ENCODE measurements at regions not wholly inside any gene's neighbourhood (a gene's known extent, or its start where the extent isn't known, plus 50 kb on each side); places are given as distances from the start of the nearest gene placed in this dataset.

GRCh38 chr4:42817913-42818312 lies 74.6 kb upstream of the GRXCR1 start:
- Histone ChIP-seq H3K27me3 (ENCODE audit: insufficient read depth, low read length, poor library complexity, severe bottlenecking) (no peaks in the 10 kb centered on the region), H3K9me3 (ENCODE audit: insufficient read depth, low read depth, low read length) (no peaks in the 10 kb centered on the region), H3K4me1 (ENCODE audit: insufficient read depth, low read length, poor library complexity, severe bottlenecking) (peaks cover 7% of the 10 kb centered on the region), H3K4me3 (ENCODE audit: low read length, poor library complexity, severe bottlenecking) (no peak overlapping the region), H3K36me3 (ENCODE audit: insufficient read depth, low read length) (no peaks in the 10 kb centered on the region), H3K9ac (ENCODE audit: low read depth, low read length, poor library complexity, severe bottlenecking) (no peak overlapping the region), H3K9me2 (replicated peaks; ENCODE audit: low read depth, low read length) (no peaks in the 10 kb centered on the region), H4K20me1 (ENCODE audit: insufficient read depth, low read length, poor library complexity, severe bottlenecking) (no peaks in the 10 kb centered on the region), H3K79me2 (ENCODE audit: insufficient read depth, low read length) (no peaks in the 10 kb centered on the region), H3F3A (ENCODE audit: low read depth) (no peaks in the 10 kb centered on the region), H2AFZ (ENCODE audit: low read length) (peak overlapping the region; percentile 71; the same call in 1 of the 2 replicates), H3K4me2 (ENCODE audit: low read depth, low read length, poor library complexity, severe bottlenecking) (no peak overlapping the region)
- TF ChIP-seq EZH2phosphoT487 (IDR thresholded peaks at IDR 0.05; ENCODE audit: borderline replicate concordance) (no peak), CTCF (conservative IDR thresholded peaks at IDR 0.05; ENCODE audit: low read length) (no peak)

GRCh38 chr4:42816880-42817400 lies 75.6 kb upstream of the GRXCR1 start:
- Histone ChIP-seq H4K20me1 (ENCODE audit: insufficient read depth, low read length, poor library complexity, severe bottlenecking) (no peaks in the 10 kb centered on the region), H3K9me2 (replicated peaks; ENCODE audit: low read depth, low read length) (no peaks in the 10 kb centered on the region), H3K4me3 (ENCODE audit: low read length, poor library complexity, severe bottlenecking) (no peak overlapping the region), H3K27me3 (ENCODE audit: insufficient read depth, low read length, poor library complexity, severe bottlenecking) (no peaks in the 10 kb centered on the region), H3K9ac (ENCODE audit: low read depth, low read length, poor library complexity, severe bottlenecking) (no peak overlapping the region), H3K79me2 (ENCODE audit: insufficient read depth, low read length) (no peaks in the 10 kb centered on the region), H3K9me3 (ENCODE audit: insufficient read depth, low read depth, low read length) (no peaks in the 10 kb centered on the region), H3F3A (ENCODE audit: low read depth) (no peaks in the 10 kb centered on the region), H3K36me3 (ENCODE audit: insufficient read depth, low read length) (no peaks in the 10 kb centered on the region), H3K4me2 (ENCODE audit: low read depth, low read length, poor library complexity, severe bottlenecking) (no peak overlapping the region), H2AFZ (ENCODE audit: low read length) (no peak overlapping the region), H3K4me1 (ENCODE audit: insufficient read depth, low read length, poor library complexity, severe bottlenecking) (peaks cover 7% of the 10 kb centered on the region)
- TF ChIP-seq CTCF (conservative IDR thresholded peaks at IDR 0.05; ENCODE audit: low read length) (no peak), EZH2phosphoT487 (IDR thresholded peaks at IDR 0.05; ENCODE audit: borderline replicate concordance) (no peak)

- Histone ChIP-seq H3K9me2 (replicated peaks; ENCODE audit: low read depth, low read length) (no peaks in the 10 kb centered on the region), H2AFZ (ENCODE audit: low read length) (no peak overlapping the region), H3K27me3 (ENCODE audit: insufficient read depth, low read length, poor library complexity, severe bottlenecking) (no peaks in the 10 kb centered on the region), H3K4me3 (ENCODE audit: low read length, poor library complexity, severe bottlenecking) (no peak overlapping the region), H3K79me2 (ENCODE audit: insufficient read depth, low read length) (no peaks in the 10 kb centered on the region), H3K9ac (ENCODE audit: low read depth, low read length, poor library complexity, severe bottlenecking) (no peak overlapping the region), H3F3A (ENCODE audit: low read depth) (no peaks in the 10 kb centered on the region), H3K4me1 (ENCODE audit: insufficient read depth, low read length, poor library complexity, severe bottlenecking) (peaks cover 7% of the 10 kb centered on the region), H3K36me3 (ENCODE audit: insufficient read depth, low read length) (no peaks in the 10 kb centered on the region), H4K20me1 (ENCODE audit: insufficient read depth, low read length, poor library complexity, severe bottlenecking) (no peaks in the 10 kb centered on the region), H3K9me3 (ENCODE audit: insufficient read depth, low read depth, low read length) (no peaks in the 10 kb centered on the region), H3K4me2 (ENCODE audit: low read depth, low read length, poor library complexity, severe bottlenecking) (no peak overlapping the region)
- TF ChIP-seq EZH2phosphoT487 (IDR thresholded peaks at IDR 0.05; ENCODE audit: borderline replicate concordance) (no peak), CTCF (conservative IDR thresholded peaks at IDR 0.05; ENCODE audit: low read length) (no peak)
Measured at GRCh38 chr4:42816189-42816879, 76.2 kb upstream of the GRXCR1 start.
